HCT116 (cell line): ENCODE measurements at regions not wholly inside any gene's neighbourhood (a gene's known extent, or its start where the extent isn't known, plus 50 kb on each side); places are given as distances from the start of the nearest gene placed in this dataset.

Source experiments
- ATAC-seq: fragments of 200-7000 bp; cut with Tn5 transposase; 2 replicates; pipeline ENCODE4 v1.9.1; 2020; ENCODE audit warnings: mild to moderate bottlenecking, moderate library complexity
- BruUV-seq: library from RNA; stranded (reverse); fragments of 400-500 nt; replicated peaks from 2 replicates; lab custom pipeline; 2021; lab: Mats Ljungman, UMichigan
- CTCF ChIA-PET: fragments of 300-600 bp; sonication (Branson Sonifier 250); formaldehyde crosslinking; loops from one replicate; lab custom pipeline; 2021; ENCODE audit warnings: antibody characterized with exemption; lab: Charles Lee
- POLR2A ChIA-PET: fragments of 300-600, 350-600 bp; sonication (Branson Sonifier 250); formaldehyde crosslinking; loops from one replicate; lab custom pipeline; 2021; ENCODE audit warnings: antibody characterized with exemption; lab: Charles Lee
- RAD21 ChIA-PET, 2 experiments: fragments of 300-600 bp; sonication (Branson Sonifier 250); formaldehyde crosslinking; loops; one replicate each; lab custom pipeline; 2023; ENCODE audit warnings: low total read pairs in 2 of 2; ENCODE audit not compliant: uncharacterized antibody in 2 of 2, unreplicated experiment in 2 of 2, low non-redundant PET in 1 of 2; lab: Charles Lee
- DNase-seq: peaks from one replicate; pipeline ENCODE4 v3.0.0-alpha.2; 2010; ENCODE audit warnings: low read depth, low spot score
- H2AFZ ChIP-seq: fragments of 200-600 bp; shearing (Covaris generic), sonication (generic); 2 replicates; pipeline ENCODE4 v1.6.1; 2017; ENCODE audit warnings: low read depth, mixed run types, mixed read lengths, antibody characterized with exemption, low read length; ENCODE audit not compliant: poor library complexity, severe bottlenecking
- H3K27ac ChIP-seq: 2 replicates; pipeline ENCODE4 v1.5.1; 2012; ENCODE audit warnings: low read depth, low read length
- H3K27me3 ChIP-seq: fragments of 200-600 bp; sonication (generic); 2 replicates; pipeline ENCODE4 v1.6.1; 2016; ENCODE audit warnings: mixed run types, low read length, mixed read lengths; ENCODE audit not compliant: insufficient read depth
- H3K36me3 ChIP-seq, 2 experiments: fragments of 200-500 bp in 1 of 2; fragments of 200-600 bp in 1 of 2; sonication (Bioruptor generic) in 1 of 2; sonication (generic) in 1 of 2; 2 replicates each; pipeline versions ENCODE4 v1.5.1 to v1.6.1; 2014 to 2016; ENCODE audit warnings: low read length in 2 of 2, inconsistent platforms in 1 of 2, mixed read lengths in 1 of 2, mixed run types in 1 of 2; ENCODE audit not compliant: insufficient read depth in 2 of 2, control insufficient read depth in 1 of 2
- H3K4me1 ChIP-seq, 2 experiments: fragments of 200-600 bp in 1 of 2; sonication (generic) in 1 of 2; 2 replicates each; pipeline versions ENCODE4 v1.5.1 to v1.6.1; 2012 to 2017; ENCODE audit warnings: low read length in 2 of 2, inconsistent platforms in 1 of 2, mild to moderate bottlenecking in 1 of 2, mixed read lengths in 1 of 2, mixed run types in 1 of 2, moderate library complexity in 1 of 2; ENCODE audit not compliant: insufficient read depth in 2 of 2, control insufficient read depth in 1 of 2
- H3K4me2 ChIP-seq: fragments of 200-600 bp; sonication (generic); 2 replicates; pipeline ENCODE4 v1.6.1; 2017; ENCODE audit warnings: mixed run types, low read length, mixed read lengths
- H3K4me3 ChIP-seq, 2 experiments: fragments of 200-600 bp in 1 of 2; sonication (generic) in 1 of 2; replicated peaks in 1 of 2; 2 replicates each; pipeline ENCODE4 v1.5.1; 2011 to 2016; ENCODE audit warnings: low read length in 2 of 2, control low read depth in 1 of 2, low read depth in 1 of 2, mild to moderate bottlenecking in 1 of 2, mixed read lengths in 1 of 2, mixed run types in 1 of 2
- H3K79me2 ChIP-seq: fragments of 200-600 bp; sonication (generic); 2 replicates; pipeline ENCODE4 v1.6.1; 2017; ENCODE audit warnings: mild to moderate bottlenecking, mixed run types, low read length, moderate library complexity, mixed read lengths; ENCODE audit not compliant: insufficient read depth
- H3K9ac ChIP-seq: fragments of 200-600 bp; sonication (generic); 2 replicates; pipeline ENCODE4 v1.6.1; 2016; ENCODE audit warnings: low read length, mixed read lengths
- H3K9me2 ChIP-seq: fragments of 200-600 bp; sonication (generic), shearing (Covaris generic); 2 replicates; pipeline ENCODE4 v1.6.1; 2017; ENCODE audit warnings: mixed run types, mild to moderate bottlenecking, moderate library complexity; ENCODE audit not compliant: insufficient read depth
- H3K9me3 ChIP-seq, 2 experiments: fragments of 200-500 bp in 1 of 2; fragments of 200-600 bp in 1 of 2; sonication (Bioruptor generic) in 1 of 2; sonication (generic) in 1 of 2; 2 replicates each; pipeline ENCODE4 v1.6.1; 2014 to 2017; ENCODE audit warnings: low read length in 2 of 2, mixed read lengths in 2 of 2, inconsistent platforms in 1 of 2, low read depth in 1 of 2, mild to moderate bottlenecking in 1 of 2, mixed run types in 1 of 2, moderate library complexity in 1 of 2; ENCODE audit not compliant: control insufficient read depth in 1 of 2, insufficient read depth in 1 of 2
- H4K20me1 ChIP-seq: fragments of 200-600 bp; sonication (generic), shearing (Covaris generic); 2 replicates; pipeline ENCODE4 v1.6.1; 2017; ENCODE audit warnings: mixed run types, mild to moderate bottlenecking, moderate library complexity; ENCODE audit not compliant: insufficient read depth
- ATF3 ChIP-seq: IDR thresholded peaks from 2 replicates; pipeline ENCODE4 v1.6.1; 2012
- CTCF ChIP-seq, 3 experiments: fragments of 200-600 bp in 1 of 3; sonication (generic) in 1 of 3; IDR thresholded peaks in 2 of 3; conservative IDR thresholded peaks in 1 of 3; 2 replicates each; pipeline ENCODE4 v1.5.1; 2012 to 2017; ENCODE audit warnings: low read depth in 2 of 3, low read length in 2 of 3, antibody characterized with exemption in 1 of 3, borderline replicate concordance in 1 of 3, control low read depth in 1 of 3, mild to moderate bottlenecking in 1 of 3, mixed read lengths in 1 of 3, mixed run types in 1 of 3, moderate library complexity in 1 of 3; ENCODE audit not compliant: insufficient read depth in 1 of 3
- FOSL1 ChIP-seq: IDR thresholded peaks from 2 replicates; pipeline ENCODE4 v1.6.1; 2012; ENCODE audit warnings: low read depth
- REST ChIP-seq: IDR thresholded peaks from 2 replicates; pipeline ENCODE4 v1.6.1; 2012; ENCODE audit warnings: low read depth
- TCF7L2 ChIP-seq: IDR thresholded peaks from 2 replicates; pipeline ENCODE4 v1.7.0; 2011; ENCODE audit warnings: borderline replicate concordance, inconsistent platforms; ENCODE audit not compliant: insufficient read depth, insufficient read length; ENCODE audit errors: extremely low read depth
- ZNF274 ChIP-seq: fragments of 200-500 bp; sonication (Bioruptor generic); IDR thresholded peaks from 2 replicates; pipeline ENCODE4 v1.6.1; 2014; ENCODE audit warnings: mild to moderate bottlenecking, low read depth, low read length, inconsistent platforms
- intact Hi-C: fragments of 100-400 bp; cut with micrococcal nuclease; formaldehyde crosslinking; loops from 2 replicates; pipeline ENCODE4 v1.10.0; 2022
- TF ChIP-seq, protein P1 (sequence below): IDR thresholded peaks from 2 replicates; pipeline ENCODE4 v1.6.1; 2012

DNA sequence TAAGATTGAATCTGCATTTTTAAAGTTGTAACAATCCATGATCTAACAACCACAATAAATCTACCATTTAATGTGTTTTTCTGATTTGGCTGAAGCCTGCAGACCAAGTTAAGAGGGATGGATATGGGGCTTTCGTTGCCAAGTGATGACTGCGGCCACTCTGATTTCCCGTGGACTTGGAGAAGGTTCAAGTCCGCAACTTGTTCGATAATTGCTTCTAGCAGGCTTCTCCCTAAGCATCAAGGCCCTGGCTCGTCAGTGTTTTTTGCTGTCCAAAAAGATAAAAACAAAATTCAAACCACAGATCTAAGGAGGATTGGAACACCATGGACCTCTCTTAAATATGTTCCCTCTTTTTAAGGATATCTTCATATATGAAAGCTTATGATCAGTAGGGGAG lies 256.6 kb downstream of the CNTN3 start:
- Histone ChIP-seq H3K36me3 (no peaks in the 10 kb centered on the region), H3K27ac (no peak overlapping the region)

More for the DNA sequence above, 256.6 kb downstream of the CNTN3 start:
- Histone ChIP-seq H3K4me2 (no peak overlapping the region), H3K9ac (no peak overlapping the region), H3K9me3 (peaks cover 0 to 12% of the 10 kb centered on the region in 2 experiments; a peak in 2 of 4 replicates), H4K20me1 (no peaks in the 10 kb centered on the region), H3K9me2 (no peaks in the 10 kb centered on the region), H3K4me1 (no peaks in the 10 kb centered on the region), H2AFZ (no peak overlapping the region), H3K27me3 (no peaks in the 10 kb centered on the region), H3K79me2 (no peaks in the 10 kb centered on the region), H3K4me3 (no peak overlapping the region)
- CTCF ChIA-PET = no interaction called here
- RAD21 ChIA-PET = no interaction called here
- ATAC-seq = no peak
- TF ChIP-seq, protein P1, sequence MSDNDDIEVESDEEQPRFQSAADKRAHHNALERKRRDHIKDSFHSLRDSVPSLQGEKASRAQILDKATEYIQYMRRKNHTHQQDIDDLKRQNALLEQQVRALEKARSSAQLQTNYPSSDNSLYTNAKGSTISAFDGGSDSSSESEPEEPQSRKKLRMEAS = no peak
- TF ChIP-seq ZNF274 (no peak), CTCF (IDR thresholded peaks at IDR 0.05 in 2 of 3, conservative IDR thresholded peaks at IDR 0.05 in 1 of 3; ENCODE audit: borderline replicate concordance in 1 of 3, insufficient read depth in 1 of 3, low read depth in 2 of 3, low read length in 2 of 3) (no peak), REST (no peak), TCF7L2 (no peak), FOSL1 (no peak), ATF3 (no peak)
- no TSS peak for BruUV-seq
- no peak for DNase-seq
- intact Hi-C loops = no loop called here
- POLR2A ChIA-PET = no interaction called here
